ENCODE measurements at regions not wholly inside any gene's neighbourhood (a gene's known extent, or its start where the extent isn't known, plus 50 kb on each side); places are given as distances from the start of the nearest gene placed in this dataset.

DNA sequence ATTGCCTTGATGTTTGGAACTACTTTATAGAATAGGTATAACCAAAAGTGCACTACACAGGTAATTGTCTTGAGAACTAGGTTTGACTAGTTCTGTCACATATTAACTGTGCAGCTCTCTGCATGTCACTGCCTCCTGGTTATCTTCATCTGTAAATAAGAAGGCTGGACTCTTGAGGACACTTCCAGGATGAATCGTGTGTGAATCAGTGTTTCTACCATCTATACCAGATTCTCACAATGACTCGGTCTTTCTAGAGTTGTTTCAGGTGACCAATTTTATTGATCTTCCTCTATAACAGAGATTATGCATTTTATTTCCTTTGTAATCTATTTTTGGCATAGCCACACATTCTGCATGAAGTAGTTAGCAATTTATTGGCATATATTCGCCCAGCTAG, 1181.0 kb upstream of the TENM4 start:
- DNase-seq = no peak

DNA sequence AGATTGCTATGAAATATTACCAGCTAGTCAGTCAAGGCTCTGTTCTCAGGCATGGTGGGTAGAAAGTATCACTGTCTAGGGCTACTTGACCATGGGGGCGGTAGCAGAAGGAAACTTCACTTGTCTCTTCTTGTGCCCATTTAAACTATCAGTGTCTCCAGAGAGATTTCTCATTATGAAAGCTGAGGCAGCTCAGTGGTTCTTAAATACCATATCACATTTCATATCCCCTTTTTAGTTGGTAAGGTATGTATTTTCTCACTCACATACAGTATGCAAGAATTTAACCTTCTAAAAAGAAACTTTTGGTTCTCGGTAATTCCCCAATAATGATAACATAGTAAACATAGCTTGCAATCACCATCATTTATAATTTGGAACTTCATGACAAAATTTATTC, 1180.0 kb upstream of the TENM4 start:
- DNase-seq = no peak

DNA sequence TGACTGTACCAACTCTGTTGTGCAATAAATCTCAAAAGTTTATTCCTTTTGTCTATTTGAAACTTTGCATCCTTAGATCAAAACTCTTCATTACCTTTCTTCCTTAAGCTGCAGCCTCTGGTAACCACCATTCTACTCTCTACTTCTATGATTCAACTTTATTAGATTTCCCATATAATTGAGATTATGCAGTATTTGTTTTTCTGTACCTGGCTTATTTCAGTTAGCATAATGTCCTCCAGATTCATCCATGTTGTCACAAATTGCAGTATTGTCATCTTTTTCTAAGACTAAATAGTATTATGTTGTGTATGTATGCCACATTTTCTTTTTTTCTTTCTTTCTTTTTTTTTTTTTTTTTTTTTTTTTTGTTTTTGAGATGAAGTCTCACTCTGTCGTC, 1176.3 kb upstream of the TENM4 start:
- no peak for DNase-seq

DNA sequence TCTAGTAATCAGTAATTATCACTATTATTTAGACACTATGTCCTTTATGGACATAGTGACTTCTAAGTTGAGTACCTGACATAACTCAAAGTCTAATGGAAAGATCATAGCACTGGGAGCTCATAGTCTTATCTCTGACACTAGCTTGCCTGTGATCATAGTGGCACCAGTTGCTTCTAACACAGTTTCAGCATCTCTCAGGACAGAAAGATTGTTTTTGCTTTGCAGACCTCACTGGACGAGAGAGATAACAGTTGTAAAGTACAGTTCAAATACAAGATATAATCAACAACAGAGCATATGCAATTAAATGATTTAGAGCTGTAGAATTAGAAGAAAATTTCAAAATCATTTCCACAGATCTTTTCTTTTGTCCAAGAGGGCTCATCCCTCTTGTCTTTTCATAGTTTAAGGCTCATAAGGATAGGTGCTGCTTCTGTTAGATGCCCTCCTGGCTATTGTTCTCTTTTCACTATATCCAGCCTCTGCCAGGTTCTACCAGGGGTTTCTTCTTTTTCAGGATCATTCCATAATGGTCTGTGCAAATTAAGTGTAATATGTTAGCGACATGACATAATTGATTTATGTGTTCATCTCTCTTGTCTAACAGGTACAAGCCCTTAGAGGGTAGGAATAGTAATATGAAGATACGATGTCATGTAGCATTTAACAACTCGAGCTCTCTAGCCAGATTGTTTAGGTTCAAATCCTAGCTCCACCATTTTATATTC, 1175.4 kb upstream of the TENM4 start:
- DNase-seq = no peak

DNA sequence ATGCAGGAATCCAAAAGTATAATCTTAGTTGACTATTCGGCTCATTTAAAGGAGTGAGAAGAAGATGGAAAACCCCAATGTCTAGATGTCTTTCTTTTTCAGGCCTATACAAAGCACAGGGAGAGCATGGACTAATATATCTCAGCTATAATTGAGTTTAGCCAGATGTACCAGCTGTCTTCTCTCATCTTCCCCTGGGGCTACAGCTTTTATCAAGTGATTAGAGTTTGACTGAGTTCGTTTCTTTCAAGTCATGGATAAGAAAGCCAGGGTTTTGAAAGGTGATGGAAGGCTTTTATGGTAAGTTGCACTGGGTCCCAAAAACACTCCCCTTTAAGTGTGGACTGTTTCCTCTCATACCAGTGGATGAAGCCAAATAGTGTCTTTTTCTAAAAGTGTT, 1172.8 kb upstream of the TENM4 start:
- no peak for DNase-seq

DNA sequence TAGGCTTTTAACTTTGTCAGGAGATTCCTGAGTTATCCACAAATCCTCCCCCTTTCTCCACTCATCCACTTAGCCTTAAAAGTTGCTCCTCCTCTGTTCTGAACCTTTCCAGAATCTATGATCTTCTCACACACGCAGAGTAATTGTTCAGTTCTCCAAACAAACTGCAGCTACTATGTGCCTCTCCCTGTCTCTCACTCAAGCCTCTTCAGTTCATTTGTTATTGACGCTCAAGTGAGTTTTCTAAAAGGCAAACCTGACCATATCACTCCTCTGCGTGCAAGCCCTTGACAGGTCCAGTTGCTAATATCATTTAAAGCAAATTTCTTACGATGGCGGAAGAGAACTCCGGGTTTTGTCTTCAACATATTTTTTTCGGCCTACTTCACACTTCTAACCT, 1169.7 kb upstream of the TENM4 start:
- no peak for DNase-seq

DNA sequence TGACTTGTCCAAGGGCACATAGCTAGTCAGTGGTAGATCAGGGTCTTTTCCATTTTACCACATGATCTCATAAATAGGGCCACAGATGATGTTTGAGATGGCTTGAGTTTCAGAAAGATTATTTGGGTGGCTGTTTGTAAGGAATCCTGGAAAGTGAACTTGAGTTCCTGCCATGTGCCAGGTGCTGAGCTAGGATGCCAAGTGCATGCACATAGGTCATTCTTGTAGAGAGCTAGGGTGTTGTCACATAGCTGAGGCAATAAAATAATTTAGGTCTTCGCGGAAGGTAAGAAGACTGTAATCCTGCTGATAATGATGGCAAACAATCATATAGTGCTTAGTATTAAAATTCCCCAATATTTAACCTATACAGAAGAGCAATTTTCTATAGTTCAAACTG, 1162.6 kb upstream of the TENM4 start:
- no peak for DNase-seq

DNA sequence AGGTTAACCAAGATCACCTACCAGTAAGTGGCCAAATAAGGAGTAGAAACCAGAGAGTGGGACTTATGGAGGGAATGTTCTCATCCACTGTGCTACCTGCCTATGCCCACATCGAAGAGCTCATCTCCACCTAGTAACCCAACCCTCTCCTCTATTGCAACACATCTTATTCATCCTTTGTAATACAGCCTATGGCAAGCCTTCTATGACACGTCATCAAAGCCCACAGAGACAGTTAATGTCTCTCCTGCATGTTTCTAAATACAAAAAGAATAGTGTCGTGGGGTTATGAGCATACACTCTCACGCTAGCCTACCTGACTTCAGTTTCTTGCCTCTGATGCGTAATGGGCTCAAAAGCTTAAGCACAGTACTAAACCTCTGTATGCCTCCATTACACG, 1158.1 kb upstream of the TENM4 start:
- no peak for DNase-seq

DNA sequence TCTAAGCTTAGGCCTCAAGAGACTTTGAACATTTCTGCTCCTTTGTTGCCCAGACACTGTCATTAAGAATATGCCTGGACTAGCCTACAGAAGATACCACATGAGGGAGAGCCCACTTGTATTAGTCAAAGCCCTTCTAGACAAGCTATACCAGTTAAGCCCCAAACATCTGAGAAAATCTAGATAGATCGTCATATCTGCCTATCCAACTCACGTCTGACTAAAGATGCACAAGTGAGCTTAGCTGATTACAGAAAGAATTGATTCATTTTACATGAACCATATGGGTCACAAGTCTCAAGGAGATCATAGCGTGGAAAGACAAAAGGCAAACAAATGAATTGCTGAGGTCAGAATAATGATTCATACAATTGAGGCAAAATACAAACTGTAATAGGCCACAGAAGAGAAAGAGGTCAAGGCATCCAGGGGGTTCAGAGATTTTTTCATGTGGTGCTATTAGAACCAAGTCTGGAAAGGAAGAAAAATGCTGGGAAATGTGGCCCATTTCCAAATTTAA, 1155.5 kb upstream of the TENM4 start:
- DNase-seq = no peak

DNA sequence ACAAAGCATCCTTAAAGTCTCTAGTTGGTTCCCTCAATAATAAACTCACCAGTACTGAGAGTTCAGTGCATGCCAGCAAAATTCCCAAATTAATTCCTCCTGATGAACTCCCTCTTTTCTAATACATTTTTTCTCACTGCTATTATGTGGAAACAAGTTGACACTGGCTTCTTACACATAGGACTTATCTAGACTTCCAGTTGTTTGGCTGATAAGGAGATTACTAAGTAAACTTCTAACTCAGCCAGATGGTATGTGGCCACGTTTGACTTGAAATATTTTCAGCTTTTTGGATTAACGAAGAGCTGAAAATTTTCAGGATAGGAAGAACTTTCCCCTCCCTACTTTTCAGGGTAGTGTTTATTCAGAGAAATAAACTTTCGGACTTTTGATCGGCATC, 1154.2 kb upstream of the TENM4 start:
- DNase-seq = no peak

DNA sequence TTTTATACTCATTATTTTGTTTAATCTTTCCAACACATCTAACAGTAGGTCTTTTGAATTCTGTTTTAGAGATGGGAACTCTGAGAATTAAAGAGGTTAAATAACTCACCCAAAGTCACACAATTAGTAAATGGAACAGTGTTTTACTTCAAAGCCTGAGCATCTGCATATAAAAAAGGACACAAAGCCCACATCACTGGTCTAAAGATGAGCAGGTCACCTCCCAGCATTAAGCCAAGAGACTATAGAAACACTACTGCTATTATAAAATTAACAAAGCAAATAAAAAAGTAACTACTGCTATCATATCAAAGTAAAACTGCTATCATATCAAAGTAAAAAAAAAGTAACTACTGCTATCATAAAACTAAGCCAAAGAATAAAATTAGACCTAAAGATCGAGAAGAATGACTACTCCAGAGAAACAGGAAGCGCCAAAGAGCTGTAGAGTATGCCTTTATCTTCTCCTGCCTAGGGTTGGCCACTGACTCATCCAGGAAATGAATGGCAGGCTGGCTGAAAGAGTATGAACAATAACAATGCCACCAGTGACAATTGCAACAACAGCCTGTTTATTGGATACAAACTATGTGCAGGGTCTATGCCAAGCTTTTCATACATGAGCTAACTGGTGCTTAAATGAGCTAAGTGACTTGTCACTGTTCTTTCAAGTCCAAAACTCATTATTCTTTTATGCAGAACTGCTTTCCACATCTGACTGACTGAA, 1153.0 kb upstream of the TENM4 start:
- no peak for DNase-seq

DNA sequence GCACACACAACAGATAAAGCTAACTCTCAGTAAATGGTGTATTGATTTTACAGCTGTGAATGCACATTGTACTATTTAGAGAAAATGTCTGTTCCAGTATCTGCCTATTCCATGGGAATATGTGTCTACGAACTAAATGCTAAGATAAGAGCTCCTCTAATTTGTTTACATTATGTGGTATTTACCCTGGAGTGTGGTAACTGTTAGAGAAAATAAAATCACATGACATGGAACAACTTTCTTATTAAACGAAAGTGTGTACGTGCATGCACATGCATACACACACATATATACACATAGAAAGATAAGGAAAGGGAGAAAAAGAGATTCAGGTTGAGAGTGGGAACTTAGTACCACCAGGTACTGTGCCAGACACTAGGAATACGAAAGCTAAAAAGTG, 1151.7 kb upstream of the TENM4 start:
- DNase-seq = no peak

DNA sequence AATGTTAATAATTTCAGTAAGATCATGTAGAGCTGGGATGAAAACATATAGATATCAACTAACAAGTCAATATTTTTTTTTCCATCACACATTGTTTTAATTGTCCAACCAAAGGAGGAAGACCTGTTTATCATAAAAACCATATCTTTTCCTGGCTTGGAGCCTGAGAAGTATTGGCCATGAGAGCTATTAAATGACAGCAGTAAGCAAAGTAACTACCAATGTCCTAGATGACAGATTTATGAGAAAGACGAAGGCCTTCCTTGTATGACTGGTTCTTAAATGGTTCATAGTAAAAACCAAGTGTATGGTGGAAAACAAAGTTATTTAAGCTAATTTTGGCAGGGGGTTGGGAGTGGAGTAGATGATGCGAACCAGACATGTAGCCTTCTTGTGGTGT, 1147.1 kb upstream of the TENM4 start:
- no peak for DNase-seq

DNA sequence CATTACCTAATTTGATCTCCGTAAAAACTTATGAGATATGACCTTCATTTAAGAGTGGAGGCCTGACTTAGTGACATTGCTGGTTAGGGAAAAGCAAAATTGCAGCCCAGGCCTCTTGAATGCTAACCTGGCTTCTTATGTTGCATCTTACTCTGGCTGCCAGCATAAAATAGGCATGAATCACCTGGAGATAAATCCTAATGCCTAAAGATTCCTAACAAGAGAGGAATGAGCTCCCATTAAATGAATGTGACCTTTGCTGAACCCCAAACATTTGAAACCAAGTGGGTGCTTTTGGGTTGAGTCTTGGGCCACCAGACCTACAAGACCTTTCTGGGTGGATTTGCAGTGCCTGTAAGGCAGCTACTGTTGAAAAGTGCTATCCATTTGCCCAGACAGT, 1145.6 kb upstream of the TENM4 start:
- no peak for DNase-seq

DNA sequence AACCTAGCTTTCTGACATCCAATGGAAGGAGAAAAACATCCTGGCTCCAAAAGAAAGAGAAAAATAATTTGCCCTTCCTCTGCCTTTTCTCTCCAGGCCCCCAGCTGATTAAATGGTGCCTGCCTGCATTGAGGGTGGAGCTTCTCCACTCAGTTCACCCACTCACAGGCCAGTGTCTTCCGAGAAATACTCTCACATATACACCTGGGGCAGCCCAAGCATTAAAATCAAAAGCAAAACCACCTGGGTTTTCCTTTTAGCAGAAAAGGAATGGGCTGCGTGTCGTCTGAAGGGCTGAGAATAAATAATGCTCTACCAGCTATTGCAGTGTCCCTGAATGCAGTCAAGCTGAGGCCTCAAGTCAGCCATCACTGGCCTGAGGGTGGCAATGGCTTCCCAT, 1143.8 kb upstream of the TENM4 start:
- DNase-seq = no peak

DNA sequence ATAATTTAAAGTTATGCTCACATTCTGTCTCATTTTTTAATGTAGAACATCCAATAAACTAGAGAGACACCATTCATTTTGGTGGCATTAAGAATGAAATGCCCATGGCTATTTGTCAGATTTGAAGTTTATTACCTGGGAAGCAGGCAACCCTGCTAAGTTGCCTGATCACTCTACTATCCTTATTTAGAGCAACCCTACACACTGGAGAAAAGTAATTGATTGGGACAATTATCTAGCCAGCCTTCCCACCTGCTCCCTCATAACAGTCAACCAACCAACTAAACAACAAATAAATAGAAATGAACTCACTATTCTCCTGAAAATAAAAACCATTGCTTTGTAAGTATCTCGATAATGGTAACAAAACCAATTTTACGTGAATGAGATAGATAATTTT, 1129.0 kb upstream of the TENM4 start:
- DNase-seq = no peak

DNA sequence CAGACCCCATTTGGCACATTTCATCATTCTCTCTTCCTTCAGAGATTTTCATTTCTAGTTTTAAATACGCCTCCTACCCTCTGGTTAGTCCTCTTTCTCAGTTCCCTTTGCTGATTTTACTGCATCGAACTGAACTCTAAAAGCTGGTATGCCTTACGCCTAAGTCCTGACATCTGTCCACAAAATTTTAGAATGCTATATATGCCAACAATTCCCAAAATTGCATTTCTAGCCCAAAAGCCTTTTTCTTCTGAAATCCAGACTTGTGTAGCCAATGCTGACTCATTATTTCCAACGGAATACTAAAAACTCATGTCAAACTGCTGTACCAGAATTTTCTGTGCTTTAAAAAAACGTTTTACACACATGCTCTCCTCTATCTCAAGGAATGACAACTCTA, 1124.4 kb upstream of the TENM4 start:
- no peak for DNase-seq

DNA sequence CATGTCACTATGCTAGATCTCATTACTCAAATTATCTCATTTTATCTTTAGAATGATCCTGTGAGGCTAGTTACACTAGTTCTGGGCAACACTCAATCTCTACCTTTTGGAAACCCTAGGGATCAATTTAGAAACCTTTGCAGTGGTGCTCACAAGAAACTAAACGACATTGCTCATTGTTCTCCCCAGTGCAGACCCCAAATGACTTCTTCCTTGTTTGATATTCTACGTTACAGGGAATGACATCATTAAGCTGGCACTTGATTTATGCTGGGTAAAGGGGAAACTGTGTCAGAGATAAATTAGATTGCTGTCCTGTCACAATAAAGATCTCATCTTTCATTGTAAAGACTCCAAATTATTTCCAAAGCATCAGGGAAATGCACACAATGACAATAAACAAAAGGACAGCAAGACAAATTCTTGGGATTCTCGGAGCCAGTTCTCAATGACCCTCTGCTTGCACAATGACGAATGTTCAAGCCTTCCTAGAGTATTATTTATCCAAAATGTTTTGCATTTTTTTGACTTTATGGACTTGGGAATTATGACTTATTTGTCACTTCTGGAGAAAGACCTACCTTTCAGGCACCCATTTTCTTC, 1121.8 kb upstream of the TENM4 start:
- DNase-seq = no peak

DNA sequence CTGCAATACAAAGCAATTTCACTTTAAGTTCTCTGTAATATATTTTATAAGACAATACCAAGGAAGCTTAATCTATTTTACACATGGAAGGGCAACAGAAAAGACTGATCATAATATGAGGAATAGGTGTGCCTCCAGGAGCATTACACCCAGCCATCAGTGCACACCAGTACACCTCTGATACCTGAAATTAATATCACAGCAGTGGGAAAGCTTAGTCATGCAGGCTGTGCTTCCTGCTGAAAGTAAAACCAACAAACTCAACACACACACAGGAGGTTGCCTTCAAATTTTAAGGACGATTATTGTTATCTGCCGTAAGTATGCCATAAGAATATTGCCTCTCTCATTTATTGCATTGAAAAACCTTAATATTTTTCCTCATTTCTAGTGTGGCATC, 1119.1 kb upstream of the TENM4 start:
- no peak for DNase-seq

DNA sequence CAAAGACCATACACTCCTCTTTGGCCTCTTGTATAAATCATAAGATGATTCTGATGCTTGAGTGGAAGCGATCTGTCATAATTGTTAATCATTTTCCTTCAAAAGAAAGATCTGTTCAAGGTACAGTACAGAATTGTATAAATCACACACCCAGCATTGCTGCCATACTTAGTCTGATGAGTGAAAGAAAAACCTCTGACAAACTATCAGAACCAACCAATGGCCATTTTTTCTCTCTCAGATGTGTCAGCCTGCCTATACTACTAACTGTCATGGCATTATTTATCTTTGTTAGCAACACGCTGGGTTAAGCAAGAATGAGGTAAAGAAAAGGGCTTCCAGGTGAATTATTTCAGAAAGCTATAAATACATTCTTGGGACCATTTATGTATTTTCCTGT, 1112.7 kb upstream of the TENM4 start:
- no peak for DNase-seq

DNA sequence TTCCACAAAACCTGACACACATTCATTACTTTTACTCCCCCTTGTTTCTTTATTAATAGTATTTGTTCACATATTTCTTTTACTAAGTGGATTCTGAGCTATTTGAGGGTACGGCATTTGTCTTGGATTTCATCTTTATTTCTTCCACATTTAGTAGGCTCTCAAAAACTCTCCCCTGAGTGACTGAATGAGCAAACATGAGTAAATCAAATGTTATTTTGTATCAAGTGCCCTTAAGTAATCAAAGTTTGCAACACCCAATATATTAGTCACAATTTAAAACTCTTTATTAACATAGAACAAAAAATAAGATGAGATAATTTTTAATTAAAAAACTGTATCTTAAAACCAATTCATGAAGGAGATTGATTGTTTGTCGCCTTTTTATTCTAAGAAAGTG, 1101.9 kb upstream of the TENM4 start:
- DNase-seq = no peak

DNA sequence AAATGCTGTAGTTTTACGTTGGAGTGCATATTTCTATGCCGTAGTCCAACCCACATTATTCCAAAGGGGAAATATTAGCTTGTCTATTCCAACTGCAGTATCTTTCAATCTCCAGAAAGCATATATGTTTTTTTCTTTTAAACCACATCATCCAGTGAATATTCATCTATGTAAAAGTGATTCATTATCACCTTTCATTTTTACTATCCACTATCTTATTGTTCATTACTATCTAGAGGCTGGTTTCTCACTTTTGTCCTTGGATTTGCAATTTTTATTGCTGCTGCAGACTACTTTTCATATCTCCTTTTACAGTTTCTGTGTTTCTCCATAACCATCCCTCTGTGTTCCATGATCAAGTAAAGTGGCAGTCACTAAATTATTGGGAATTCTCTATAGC, 1097.2 kb upstream of the TENM4 start:
- DNase-seq = no peak

DNA sequence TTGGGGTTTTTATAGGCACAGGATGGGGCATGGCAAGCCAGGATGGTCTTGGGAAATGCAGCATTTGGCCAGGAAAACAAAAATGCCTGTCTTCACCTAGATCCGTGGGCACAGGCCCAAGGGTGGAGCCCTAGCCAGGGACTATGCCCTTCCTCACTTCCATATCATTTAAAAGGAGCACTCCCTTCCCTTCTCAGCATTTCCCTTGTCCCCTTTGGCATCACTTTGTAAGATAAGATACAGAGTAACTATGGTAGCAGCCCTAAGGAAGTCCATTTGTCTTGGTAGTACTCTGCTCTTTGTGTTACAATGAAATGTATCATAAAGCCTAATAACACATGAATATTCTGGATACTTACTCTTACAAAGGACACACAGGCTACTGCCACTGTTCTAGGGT, 1092.6 kb upstream of the TENM4 start:
- no peak for DNase-seq

DNA sequence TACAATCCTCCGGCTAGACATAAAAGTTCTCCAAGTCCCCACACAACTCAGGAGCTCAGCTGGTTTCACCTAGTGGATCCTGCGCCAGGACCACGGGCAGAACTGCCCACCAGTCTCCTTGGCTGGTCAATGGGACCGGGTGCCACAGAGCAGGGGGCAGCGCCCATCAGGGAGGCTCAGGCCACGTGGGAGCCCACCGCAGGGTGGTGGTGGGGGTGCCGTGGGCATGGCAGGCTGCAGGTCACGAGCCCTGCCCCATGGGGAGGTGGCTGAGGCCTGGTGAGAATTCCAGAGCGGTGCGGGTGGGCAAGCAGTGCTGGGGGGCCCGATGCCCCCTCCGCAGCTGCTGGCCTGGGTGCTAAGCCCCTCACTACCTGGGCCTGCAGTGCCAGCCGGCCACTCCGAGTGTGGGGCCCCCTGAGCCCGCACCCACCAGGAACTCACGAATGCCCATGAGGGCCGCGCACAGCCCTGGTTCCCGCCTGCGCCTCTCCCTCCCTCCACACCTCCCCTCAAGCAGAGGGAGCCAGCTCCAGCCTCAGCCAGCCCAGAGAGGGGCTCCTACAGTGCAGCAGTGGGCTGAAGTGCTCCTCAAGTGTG, 1091.9 kb upstream of the TENM4 start:
- DNase-seq = no peak

All from DMS79 treated with DMSO at 0.1 percent for 48 hours (cell line).